GM19043 (cell line): ENCODE measurements at regions not wholly inside any gene's neighbourhood (a gene's known extent, or its start where the extent isn't known, plus 50 kb on each side); places are given as distances from the start of the nearest gene placed in this dataset.

ENCODE experiments used
- ATAC-seq: cut with Tn5 transposase; IDR thresholded peaks from one replicate; pipeline ENCODE4 v1.9.1; 2021; ENCODE audit warnings: low read depth; ENCODE audit not compliant: unreplicated experiment

DNA sequence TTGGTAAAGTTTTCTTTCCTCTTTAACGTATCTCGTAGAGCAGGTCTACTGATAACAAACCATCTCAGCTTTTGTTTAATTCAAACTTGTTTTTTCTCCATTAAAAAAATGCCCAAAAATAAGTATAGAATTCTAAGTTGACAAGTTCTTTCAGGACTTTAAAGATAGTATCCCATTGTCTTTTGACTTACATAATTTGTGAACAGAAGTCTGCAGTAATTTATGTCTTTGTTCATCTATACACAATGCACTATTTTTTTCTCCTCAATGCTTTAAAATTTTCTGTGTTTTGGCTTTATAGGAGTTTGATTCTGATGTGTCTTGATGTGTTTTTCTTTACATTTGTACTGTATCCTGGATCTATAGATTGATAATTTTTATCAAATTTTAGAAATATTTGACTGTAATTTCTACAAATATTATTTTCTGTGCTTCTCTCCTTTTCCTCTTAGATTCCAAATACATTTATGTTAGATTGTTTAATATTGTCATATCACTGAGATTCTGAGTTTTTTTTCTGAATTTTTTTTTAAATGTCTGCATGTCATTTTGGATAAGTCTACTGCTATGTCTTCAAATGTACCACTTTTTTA is 143.3 kb downstream of the FTCDNL1 start:
- no peak for ATAC-seq

DNA sequence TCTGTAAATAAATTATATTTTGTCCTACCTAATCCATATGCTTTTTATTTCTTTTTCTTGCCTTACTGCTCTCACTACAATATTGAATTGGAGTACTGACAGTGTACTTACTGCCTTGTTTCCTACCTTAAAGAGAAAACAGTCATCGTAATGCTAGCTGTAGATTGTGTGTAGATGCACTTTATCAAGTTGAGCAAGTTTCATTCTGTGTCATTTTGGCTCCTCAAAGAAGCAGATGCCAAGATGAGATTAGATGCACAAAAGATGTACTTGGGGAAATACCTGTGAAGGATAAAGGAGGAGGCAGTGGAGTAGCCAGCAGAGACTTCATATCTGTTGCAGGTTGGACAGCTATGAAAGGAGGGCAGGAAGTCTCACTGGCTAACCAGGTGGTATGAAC is 145.5 kb downstream of the FTCDNL1 start:
- ATAC-seq = no peak

DNA sequence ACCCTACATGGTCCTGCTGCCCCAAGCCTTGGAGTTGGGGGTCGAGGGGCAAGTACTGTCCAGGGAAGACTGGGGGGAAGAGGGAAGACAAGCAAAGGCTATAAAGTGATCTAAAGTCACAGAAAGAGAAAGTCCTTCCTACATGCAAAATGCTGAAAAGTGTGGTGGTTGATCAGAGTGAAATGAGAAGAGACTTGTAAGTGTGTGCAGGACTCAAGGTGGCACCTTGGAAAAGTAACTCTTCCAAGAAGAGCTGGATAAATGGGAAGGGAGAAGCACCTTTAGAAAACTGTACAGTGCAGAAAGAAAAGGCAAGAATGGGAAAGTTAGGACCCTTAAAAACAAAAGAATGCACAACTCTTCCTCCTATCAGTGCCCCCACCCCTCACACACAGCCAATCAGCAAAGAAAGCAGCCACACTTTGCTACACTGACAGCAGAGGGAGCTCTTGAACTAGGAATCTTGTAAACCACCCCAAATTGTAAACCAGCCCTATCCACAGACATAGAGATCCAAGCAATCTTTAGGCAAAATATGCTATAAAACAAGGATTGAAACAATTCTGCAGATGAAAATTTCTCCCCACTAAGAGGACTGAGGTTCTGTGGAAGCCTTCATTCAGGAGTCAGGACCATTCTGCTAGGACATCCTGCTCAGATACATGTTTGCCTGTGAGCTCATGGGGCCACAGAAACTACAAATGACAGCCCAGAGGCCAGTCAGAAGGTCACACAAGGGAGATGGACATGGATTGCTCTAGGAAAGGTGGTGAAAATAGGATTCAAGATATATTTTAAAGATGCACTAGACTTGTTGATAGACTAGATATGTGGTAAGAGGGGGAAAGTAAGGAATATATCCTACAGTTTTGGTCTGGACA is 146.4 kb downstream of the FTCDNL1 start:
- ATAC-seq = no peak

DNA sequence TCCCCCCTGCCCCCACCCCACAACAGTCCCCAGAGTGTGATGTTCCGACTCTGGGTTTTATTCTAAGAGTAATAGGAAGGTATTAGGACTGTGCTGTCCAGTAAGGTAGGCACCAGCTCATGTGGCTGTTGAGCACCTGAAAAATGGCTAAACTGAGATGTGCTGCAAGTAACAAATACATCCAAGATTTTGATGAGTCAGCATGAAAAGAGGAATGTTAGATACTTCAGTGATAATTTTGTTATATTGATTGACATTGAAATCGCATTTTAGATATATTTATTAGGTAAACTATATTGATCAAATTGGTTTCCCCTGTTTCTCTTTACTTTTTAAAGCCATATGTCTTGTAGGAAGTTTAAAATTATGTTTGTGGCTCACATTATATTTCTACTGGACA is 147.8 kb downstream of the FTCDNL1 start:
- no peak for ATAC-seq

DNA sequence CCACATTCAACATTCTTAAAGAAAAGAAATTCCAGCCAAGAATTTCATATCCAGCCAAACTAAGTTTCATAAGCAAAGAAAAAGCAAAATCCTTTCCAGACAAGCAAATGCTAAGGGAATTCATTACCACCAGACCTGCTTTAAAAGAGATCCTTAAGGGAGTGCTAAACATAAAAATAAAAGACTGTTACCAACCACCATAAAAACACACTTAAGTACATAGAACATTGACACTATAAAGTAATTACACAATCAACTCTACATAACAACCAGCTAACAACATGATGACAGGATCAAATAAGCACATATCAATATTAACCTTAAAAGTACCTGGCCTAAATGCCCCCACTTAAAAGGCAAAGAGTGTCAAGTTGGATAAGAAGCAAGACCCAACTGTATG is 153.5 kb downstream of the FTCDNL1 start:
- no peak for ATAC-seq

DNA sequence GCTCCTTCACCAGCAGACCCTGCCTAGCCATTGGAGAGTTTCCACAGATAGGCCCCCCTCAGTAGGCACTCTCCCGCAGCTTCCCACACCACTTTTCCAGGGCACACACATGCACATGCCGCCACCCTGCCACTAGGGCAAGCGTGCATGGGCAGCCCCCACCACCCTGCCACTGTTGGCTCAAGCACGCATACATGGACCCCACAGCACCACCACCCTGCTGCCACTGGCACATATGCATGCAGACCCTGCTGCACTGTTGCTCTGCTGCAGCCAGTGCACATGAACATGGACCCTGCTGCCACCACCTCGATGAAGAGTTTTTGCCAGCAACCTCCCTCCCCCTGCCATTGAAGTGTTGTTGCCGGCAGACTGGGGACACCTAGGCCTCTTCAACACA is 154.9 kb downstream of the FTCDNL1 start:
- ATAC-seq = no peak

DNA sequence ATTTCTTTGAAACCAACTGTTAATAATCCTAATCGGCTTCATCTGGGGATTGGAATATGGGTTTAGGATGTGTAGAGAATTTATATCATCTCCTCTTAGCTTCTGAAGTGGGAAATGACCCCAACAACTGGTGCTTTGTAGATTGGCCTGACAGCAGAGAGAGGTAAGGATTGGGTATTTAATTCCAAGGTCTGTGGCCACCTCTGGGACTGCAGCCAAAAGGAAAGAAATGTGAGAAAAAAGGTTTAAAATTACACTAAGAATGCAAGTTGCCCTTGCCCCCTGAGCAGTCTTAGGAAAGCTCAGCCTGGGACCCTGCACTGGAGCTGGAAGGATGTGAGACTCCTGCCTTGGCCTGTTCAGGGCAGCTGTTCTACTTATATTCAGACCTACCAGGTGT is 157.1 kb downstream of the FTCDNL1 start:
- no peak for ATAC-seq

DNA sequence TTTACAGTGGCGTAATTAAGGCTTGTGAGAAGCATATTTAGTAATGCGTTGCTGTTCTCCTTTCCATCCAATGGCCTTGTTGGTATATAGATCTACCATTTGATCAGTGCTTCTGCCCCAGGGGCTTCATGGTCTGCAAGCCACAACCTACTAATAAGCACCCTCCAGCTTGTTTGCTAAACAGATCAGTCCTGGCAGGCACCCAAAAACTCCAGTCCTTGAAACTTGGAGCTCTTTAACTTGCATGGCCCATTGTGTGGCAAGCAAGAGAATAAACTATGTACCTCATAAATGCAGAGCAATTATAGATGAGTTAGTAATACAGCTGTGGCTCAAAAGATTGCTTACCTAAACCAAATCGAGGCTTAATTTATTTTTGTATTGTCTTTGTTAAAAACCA is 158.5 kb downstream of the FTCDNL1 start:
- no peak for ATAC-seq

DNA sequence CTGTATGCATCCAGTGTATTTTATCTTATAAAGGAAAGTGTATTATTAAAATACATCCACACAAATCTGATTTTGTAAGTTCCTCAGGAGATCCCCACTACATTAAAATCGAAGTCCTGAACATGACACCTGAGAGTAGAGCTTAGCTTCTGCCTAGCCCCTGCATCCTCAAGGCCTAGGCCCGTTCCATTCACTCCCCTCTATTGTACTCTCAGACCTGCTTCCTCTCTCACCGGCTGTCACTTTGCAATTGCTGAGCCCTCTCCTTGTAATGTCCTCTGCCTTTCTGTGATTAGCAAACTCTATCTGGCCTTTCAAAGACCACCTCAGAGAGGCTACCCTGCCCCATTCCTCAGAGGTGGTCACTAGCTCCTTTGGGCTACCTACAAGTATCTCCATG is 160.8 kb downstream of the FTCDNL1 start:
- no peak for ATAC-seq

DNA sequence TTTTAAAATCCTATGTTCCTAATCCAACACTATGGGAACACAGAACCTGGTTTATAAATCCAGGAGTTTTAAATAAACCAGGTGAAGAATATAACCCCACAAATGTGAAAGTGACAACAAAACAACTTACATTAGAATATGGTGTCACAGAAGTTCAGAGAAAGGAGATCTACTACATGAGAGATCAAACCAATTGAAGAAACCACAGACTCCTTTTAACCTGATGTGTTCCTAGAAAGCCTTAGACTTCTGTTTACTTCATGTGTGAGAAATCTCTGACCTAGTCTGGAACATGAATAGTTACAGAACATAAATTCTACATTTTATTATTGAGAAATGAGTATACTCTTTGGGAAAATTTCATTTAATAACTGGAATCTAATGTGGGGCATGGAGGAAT is 165.3 kb downstream of the FTCDNL1 start:
- no peak for ATAC-seq

DNA sequence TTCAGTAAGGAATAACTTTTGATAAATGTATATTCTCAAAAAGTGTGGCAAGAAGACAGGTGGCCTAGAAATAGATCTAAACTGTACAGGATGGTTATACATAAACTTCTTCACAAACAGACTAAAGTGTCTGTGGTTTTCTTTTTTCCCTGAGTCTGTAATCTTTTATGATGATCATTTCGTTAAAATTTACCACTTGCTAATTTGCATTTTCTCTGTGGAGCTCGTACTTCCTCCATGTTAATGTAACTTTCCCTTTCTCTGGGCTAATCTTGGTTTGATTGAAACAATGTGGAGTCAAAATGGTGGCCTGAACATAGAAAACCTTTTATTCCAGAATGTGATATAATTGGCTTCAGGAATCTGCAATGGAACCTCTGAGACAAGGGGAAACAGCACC is 166.2 kb downstream of the FTCDNL1 start:
- ATAC-seq = no peak

DNA sequence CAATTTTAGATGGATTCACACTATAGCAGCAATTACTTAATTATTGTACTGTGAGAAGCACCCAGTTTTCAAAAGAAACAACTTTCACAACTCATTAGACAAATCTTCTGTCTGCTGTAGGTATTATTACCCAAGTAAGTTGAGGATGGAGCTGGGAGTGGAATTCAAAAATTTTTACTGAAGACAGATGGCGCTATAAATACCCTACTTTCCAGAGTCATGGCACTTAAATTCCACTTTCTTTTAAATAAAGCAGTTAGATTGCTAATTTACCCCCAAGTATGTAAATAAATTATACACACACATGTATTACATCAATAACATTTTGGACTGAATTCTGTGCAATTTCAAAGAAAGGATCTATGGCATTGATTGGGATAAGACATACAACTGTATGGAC is 166.8 kb downstream of the FTCDNL1 start:
- ATAC-seq = no peak

DNA sequence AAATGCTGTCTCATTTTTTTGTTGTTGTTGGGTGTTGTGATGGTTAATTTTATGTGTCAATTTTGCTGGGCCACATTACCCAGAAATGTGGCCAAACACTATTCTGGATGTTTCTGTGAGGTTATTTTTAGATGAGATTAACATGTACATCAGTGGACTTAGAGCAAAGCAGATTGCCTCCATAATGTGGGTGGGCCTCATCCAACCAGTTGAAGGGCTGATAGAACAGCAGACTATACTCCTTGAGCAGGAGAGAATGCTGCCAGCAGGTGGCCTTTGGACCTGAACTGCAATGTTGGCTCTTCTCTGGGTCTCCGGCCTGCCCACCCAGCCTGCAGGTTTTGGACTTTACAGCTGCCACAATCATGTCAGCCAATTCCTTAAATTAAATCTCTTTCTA is 169.0 kb downstream of the FTCDNL1 start:
- ATAC-seq = no peak

DNA sequence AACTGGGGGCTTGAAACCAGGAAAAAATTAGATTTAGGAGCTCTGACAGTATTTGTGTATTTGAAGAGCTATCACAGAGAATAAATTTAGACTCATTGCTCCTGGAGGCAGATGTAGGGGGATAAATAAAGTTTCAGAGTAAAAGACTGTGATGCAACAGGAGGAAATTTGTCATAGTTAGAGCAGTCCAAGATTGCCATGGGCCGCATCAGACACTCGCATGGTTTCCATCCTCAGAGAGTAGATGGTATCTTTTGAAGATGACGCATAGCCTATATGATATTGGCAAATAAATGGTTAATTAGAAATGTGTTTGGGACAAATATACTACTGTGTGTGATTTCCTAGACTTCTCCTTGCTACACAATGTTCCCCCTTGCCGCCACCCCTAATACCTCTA is 170.5 kb downstream of the FTCDNL1 start:
- ATAC-seq = no peak

DNA sequence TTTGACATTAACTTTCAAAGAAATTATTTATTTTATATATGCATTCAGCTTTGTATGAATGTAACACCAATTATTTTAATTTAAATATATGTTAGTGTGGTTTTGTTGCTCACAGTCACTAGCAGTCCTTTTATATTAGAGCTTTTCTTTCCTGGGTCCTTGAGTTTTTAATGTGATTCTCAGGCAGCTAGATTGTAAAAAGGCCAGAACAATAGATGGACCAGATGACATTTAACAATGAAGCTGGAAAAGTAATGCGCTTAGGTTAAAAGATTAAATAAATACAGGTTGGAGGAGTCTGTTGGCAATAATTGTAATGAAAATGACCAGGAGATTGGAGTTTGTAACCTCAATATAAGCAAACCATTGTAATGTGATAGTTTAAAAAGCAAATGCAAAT is 171.1 kb downstream of the FTCDNL1 start:
- ATAC-seq = no peak

DNA sequence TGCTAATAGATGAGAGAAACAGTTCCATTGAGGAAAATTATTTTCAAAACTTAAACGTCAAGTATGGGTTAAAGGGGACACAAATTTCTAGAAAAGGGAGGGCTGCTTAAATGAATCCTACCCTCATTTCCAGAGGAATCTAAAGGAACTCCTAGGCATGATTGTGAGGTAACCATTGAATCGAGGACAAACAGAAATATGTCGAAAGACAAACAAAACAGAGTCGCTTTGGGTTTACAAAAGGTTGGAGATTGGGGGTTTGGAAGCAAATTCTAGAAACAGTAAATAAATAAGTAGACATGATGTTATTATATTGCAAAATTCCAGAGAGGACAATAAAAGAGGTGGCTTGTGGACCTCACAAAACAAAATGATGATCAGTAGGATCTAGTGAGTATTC is 173.1 kb downstream of the FTCDNL1 start:
- no peak for ATAC-seq

DNA sequence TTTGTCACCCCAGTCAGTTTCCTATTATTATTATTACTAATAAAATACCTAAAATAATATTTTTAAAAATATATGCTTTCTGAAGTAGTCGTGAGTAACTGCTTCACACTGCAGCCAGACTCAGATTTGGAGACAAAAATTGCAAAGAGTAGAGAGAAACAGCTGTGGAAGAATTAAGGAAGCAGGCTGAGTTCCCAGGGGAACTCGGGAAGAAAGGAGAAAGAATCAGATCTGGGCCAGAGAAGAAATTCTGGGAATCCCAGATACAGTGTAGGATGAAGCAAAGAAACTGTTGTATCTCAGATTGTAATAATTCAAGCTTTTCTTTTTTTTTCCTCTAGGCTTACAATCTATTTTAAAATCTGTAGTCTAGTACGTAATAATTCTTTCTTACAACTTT is 182.3 kb downstream of the FTCDNL1 start:
- no peak for ATAC-seq

DNA sequence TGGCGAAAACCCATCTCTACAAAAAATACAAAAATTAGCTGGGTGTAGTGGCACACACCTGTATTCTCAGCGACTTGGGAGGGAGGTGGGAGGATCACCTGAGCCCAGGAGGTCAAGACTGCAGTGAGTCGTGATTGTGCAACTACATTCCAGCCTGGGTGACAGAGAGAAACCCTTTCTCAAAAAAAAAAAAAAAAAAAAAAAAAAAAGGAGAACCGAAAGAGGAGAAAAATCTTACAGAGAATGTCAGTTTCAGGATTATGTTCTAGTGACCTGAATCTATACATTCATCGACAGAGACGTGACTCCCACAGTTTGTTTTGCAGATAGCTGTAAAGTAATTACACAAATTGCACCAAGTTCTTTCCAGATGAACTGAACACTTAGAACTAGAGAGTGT is 187.8 kb downstream of the FTCDNL1 start:
- ATAC-seq = peak; percentile 75

DNA sequence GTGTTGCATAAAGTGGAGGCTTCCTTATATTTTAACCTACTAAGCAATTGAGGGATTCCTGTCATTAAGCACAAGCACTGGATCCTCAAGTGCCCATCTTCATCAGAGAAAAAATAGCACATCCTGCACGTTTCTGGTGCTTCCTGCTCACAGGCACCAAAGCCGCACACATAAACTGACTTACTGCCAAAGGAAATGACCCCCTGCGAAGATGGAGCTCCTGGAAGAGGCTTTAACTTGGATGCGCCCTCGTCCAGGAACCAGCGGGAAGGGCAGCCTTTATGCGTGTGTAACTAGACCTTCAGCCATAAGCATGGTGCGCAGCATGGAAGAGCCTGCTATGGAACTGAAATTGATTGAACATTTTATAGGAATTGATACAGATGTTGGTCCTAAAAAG is 188.7 kb downstream of the FTCDNL1 start:
- ATAC-seq = no peak

DNA sequence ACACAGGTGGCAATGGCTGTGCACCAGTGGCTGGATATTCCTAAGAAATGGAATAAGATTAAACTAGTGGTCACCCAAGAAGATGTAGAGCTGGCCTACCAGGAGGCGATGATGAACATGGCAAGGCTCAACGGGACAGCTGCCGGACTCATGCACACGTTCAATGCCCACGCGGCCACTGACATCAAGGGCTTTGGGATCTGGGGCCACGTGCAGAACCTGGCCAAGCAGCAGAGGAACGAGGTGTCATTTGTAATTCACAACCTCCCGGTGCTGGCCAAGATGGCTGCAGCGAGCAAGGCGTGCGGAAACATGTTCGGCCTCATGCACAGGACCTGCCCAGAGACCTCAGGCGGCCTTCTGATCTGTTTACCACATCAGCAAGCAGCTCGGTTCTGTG is 190.8 kb downstream of the FTCDNL1 start:
- ATAC-seq = no peak

DNA sequence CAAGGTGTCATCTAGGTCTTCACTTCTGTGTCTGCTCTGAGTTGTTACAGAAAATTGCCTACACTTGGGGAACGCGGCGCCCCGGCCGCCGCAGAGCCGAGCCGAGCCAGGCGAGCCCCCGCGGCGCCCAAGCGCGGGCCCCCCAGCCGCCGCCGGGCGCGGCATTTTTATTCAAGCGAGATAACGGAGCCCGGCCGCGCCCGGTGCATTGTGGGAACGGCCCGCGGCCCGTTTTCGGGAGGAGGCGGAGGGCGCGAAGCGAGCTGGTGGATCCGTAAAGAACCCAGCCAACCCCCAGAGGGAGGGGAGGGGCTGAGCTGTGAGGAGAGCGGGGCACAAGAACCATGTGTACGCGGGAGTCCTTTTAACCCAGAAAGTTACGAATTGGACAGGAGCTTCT is 191.8 kb downstream of the FTCDNL1 start:
- no peak for ATAC-seq

DNA sequence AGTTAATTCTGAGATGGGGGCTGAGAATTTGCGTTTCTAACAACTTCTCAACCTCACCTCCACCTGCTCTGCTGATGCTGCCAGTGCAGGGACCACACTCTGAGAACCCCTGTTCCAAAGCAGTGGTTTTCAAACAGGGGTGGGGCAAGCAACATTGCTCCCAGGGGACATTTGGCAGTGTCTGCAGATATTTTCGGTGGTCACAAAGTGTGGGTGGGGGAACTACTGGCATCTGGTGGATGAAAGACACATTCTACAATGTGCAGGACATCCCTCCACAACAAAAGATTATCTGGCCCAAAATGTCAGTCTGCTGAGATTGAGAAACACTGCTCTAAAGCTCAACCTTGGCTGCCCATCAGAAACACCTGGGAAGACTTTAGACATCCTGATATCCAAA is 188.7 kb upstream of the SATB2 start:
- peak; percentile 77 for ATAC-seq
